Kasumi-1 (cell line): ENCODE measurements at regions not wholly inside any gene's neighbourhood (a gene's known extent, or its start where the extent isn't known, plus 50 kb on each side); places are given as distances from the start of the nearest gene placed in this dataset.

ENCODE experiments used
- DNase-seq, 2 experiments: peaks; one replicate each; lab custom pipeline; 2025; lab: John Stamatoyannopoulos, UW

DNA sequence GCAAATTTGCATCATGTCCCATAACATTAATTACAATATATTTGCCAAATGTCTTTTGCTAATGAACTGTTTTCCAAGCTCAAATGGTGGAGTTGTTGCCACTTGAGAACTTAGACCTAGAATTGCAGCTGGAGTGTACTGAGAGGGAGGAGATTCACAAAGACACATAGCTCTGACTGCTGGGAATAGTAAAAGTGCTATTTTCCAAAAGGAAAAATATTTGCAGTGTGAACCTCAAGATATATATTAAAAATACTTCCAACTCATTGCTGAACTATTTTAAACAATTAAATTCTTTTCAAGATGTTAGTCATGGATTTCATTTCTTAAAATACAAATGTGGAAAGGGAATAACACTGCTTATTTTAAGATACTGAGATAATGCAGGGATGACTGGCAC lies 666.8 kb upstream of the ARPP21 start:
- no peak for DNase-seq

DNA sequence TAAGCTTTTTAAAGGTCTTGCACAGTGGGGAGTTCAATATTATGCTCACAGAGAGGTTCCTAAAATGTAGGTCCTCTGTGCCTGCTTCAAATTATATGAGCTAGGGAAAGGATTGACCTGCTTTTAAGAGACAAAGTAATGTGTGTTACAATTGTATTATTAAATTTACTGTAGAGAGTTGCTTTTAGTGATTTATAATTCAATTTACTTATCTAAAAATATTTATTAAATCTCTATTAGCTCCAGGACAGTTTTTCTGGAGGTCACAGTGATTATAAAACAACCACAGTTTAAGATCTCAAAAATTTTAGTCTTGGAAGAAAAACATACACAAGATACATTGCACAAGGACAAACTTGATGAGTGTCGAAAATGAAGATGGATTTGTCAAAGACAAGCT lies 665.7 kb upstream of the ARPP21 start:
- DNase-seq: no peak

DNA sequence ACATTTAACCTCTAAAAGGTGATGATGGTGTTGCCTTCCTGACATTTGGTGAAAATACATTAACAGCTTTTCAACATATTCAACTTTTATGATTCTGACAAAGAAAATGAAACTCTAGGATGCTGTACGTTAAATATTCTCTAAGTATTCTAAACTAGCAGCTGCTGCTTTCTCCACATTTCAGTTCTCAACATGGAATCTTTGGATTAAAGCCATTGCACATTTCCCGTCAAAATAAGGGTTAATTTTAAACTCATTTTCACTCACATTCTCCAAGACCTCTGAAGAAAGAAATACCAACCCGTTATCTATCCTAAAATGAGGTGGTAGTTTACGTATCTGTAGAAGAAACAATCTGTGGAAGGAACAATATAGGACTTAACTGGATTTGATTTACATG lies 655.7 kb upstream of the ARPP21 start:
- DNase-seq: no peak

DNA sequence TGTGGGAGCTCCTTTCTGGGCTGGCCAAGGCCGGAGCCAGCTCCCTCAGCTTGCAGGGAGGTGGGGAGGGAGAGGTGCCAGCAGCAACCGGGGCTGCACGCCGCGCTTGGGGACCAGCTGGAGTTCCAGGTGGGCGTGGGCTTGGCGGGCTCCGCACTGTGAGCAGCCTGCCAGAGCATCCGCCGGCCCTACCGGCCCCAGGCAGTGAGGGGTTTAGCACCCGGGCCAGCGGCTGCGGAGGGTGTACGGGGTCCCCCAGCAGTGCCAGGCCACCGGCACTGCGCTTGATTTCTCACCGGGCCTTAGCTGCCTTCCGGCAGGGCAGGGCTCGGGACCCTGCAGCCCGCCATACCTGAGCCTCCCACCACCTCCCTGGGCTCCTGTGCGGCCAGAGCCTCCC lies 651.0 kb upstream of the ARPP21 start:
- DNase-seq: no peak

DNA sequence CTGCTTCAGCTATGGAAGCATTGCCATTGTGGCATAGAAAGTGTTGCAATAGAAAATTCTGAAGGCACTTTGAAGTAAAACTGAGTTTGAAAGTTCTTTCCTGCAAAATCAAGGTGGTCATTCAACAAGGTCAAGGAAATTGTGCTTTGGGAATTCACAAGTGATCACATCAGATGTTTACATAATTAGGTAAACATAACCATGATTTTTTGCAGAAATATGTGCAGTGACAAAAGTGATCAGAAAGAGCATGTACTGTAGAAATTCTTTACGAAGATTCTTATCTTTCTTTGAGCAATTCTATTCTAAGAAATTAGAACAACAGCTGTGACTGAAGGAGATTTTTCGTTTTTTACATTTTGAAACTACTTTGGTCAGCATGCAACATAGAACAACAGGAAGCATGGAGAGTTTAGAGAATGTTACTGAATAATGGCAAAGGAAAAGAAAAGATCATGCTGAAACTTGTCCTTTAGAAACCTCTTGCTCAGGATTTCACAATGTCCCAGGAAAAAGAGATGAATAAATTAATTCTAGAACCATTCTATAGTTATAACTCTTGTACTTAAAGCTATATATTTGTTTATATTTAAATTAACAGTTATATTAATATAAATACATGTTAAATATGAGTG lies 643.4 kb upstream of the ARPP21 start:
- no peak for DNase-seq

DNA sequence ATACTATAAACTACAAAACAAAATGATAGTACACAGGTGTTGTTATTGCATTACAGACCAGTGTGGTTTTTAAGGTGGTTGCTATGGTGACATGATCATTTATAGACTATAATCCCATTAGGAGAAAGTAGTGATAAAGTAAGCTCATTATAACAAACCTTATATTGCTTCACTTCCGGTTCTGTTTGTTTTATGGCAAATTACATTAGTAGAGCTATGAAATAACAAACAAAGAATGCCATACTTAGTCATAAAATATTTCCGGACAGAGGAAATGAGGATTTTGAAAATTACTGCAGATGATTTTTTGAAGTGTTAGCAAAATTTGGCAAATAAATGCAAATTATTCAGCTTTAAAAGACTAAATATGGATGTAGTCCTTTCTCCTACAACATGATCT lies 640.4 kb upstream of the ARPP21 start:
- no peak for DNase-seq

DNA sequence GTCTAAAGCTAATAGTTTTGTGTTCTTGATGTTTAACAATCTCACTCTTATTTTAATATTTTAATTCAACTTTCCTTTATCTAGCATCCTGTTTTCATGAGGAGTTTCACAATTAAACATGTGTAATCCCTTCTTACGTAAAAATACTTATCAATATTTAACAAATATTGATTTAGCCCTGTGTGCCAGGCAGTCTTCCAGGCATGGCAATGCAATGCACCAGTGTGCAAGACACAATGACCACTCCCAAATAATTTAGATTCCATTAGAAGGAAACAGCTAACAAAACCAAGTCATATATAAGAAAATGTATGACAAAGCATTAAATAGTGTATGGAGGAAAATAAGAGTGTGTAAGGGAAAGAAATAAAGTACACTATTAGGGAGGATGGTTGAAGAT lies 627.1 kb upstream of the ARPP21 start:
- no peak for DNase-seq

DNA sequence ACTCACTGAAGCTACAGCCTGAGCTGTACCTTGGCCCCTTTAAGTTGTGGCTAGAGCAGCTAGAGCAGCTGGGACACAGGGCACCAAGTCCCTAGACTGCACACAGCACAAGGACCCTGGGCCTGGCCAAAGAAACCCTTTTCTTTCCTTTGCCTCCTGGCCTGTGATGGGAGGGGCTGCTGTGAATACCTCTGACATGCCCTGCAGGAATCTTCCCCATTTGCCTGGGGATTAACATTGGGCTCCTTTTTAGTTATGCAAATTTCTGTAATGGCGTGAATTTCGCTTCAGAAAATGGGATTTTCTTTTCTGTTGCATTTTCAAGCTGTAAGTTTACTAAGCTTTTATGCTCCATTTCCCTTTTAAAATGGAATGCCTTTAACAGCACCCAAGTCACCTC lies 611.2 kb upstream of the ARPP21 start:
- DNase-seq: no peak

DNA sequence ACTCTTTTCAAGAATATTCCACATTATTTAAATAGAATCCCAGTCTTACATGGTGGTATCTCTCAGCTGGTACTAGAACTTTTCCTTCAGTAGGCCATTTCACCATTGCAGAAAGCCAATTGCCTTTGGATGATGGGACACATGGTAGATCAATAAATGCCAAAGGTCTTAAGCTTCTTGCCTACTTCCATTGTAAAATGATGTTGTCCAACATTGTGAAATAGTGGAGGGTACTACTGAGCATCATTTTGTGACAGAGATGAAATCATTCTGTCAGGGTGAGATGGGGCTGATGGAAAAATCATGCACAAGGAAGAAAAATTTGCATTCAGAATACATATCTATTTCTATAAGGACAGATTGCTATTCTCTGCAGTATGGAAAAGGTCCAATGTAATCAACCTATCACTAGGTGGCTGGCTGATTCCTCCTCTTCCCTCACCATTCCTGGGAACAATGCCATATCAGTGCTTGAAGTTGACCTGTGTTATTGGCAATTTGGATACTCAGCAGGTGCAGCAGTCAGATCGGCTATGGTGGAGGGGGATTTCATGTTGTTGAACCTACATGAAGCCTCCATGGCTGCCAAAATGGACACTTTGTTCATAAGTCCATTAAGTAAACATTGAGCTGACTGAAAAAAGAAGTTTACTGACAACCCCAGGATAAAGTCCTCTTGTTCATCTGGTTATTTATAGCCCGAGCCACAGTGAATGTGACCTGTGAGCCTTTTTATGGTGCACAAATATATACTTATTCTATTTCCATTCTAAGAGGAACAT lies 596.9 kb upstream of the ARPP21 start:
- no peak for DNase-seq

DNA sequence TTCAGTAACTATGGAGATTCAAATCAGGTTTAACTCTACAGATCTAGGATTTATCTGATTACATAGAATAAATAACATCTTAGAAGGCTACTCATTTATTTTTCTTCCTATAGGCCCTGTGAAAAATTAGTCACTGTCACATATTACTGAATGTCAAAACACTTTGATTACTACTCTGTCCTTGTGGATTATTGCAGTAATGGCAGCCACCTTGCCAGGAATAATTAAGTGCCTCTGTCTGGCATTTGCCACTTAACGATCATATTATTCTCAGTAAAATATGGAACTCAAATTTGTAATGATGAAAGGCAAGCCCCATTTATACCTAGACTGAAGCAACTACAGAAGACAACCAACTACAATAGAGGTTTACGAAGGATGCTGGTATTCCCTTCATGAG lies 596.3 kb upstream of the ARPP21 start:
- DNase-seq: no peak

DNA sequence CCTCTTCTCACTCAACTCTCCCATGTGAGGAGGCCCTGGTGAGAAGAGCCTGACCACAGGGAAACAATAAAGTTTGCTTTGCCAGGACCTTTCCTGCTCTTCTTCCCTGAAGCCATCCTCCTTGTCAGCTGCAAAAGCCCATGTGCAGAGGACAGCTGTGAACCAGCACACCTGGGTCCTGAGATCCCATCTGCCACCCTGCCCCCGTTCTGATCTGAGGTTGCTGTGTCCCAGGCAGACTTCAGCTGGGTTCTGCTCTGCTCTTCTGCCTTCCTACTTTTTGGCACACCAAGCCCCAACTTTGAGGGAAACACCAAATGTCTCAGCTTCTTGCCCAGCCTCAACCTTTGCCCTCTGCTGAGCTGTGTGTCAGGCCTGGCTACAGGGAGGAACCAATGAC lies 595.1 kb upstream of the ARPP21 start:
- no peak for DNase-seq

DNA sequence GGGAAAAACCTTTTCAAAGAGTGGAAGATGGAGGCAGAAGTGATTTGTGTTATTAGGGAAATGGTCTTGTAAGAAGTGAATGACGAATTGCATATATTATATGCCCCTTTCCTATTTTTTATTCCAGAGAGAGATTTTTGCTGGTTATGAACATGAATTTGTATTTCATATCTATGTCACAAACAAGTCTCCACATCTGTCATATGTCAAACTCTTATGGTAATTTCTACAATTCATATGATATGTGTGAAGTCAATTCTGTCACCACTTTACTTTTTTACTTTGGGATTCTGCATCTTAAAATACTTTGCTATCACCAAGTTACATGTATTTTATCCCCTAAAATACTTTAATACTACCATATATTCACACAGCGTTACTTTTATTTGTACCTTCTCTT lies 594.2 kb upstream of the ARPP21 start:
- no peak for DNase-seq

DNA sequence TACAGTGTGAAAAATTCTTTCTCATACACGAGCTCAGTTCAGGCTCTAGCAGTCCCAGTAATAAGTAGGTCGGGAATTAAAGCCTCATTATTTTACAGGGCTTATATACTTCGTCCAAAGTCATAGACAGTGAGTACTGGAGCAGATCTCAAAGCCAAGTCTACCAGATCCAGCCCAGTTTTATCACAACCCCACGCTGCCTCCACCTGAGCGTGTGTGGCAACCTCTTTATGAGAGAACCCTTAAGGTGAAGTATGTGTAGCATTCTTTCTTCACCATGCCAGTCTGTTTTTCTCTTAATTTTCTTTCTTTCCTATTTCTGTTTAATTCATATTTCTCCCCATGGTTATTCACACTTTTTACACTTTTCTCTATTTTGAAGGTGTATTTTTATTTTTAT lies 574.6 kb upstream of the ARPP21 start:
- no peak for DNase-seq

DNA sequence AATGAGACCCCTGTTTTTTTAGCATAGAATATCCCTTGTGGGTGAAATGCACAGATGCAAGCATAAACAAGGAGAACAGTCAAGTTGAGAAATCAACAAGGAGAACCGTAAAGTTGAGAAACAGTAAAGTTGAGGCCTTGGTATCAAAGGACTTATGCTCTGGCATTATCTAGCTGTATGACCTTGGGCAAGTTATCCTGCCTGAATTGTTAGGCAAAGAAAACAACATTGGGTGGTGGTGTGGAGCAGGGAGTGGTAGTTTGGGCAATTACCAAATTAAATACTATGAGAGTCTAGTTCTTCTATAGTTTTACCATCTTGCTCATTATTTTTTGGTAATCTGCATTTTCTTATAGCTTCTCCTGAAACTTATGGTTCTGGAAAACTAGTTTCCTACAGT lies 573.4 kb upstream of the ARPP21 start:
- no peak for DNase-seq

DNA sequence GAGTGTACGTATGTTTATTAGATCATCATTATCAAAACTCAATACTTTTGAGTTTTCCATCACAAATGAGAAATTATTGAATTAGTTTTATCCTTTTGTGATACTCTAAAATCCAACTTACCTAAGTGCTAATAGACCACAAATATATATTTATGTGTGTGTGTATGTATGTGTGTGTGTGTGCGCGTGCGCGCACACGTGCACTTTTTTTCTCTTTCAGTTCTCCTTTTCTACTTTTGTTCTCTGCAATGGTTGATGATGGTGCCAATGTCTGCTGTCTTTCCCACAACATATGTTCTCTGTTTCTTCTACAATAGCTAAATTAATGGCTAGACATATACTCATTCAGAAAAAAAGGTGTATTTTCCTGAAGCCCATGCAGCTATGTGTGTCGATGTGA lies 571.6 kb upstream of the ARPP21 start:
- DNase-seq: no peak

DNA sequence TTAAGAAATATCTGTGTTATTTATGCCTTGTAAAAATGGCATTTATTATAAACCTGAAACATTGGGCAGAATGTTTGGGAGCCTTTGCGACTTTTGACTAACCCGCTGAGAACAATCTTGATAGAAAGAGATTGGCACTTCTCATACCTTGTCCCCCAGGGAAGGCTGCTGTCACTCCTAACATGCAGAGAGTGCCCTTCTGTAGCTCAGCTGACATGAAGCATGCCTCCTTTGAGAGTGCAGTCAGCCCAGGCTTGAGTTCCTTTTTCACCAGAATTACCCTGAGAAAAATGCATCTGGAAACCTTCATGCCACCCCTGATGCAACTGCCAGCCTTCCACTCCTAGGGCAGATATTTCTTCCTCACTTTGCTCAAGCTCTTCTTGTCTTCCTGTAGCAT lies 569.2 kb upstream of the ARPP21 start:
- DNase-seq: no peak

DNA sequence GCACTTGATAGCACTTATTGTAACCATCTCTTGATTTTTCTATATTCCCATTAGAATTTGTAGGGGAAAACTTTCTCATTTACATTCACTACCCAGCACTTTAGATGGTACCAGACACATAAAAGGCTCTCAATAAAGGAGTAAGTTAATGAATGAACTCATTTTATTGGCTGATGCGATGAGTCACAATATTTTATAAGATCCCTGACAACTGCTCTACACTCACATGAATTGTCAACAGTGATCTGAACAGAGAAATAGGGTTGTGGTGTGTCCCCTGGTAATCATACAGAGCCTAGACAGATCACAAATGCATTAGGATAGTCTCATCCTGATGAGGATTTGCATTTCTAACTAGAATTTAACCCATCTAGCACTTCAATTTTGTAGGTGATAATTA lies 567.6 kb upstream of the ARPP21 start:
- no peak for DNase-seq

DNA sequence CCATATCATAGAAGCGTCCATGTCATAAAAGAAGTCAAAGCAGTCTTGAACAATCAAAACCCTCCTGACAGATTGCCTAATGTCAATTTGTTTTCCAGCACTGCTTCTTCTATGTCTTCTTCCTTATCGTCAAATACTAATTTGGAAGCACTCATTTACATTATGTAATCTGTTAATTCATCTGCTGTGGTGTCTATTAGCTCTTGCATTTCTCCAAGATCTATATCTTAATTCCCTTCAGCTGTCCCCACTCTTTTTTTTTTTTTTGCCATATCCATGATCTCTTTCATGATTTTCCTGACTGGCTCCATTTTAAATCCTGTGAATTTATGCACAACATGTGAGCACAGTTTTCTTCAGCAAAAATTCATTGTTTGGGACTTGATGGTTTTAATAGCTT lies 560.5 kb upstream of the ARPP21 start:
- no peak for DNase-seq

DNA sequence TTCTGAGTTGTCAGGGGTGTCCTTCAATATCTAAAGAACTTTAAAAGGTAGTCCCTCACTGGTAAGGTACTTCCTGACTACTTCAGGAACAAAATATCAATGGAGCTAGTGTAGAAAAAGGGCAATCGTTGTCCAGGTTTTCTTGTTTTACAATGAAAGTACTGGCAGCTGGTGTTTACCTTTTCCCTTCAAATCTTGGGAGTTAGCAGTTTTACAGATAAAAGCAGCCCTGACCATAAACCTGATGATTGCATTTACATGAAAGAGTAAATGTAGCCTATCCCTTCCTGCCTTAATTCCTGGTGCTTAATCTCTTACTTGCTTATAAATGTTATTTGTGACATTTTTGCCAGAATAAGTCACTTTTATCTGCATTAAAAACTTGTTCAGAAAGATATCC lies 559.9 kb upstream of the ARPP21 start:
- no peak for DNase-seq

DNA sequence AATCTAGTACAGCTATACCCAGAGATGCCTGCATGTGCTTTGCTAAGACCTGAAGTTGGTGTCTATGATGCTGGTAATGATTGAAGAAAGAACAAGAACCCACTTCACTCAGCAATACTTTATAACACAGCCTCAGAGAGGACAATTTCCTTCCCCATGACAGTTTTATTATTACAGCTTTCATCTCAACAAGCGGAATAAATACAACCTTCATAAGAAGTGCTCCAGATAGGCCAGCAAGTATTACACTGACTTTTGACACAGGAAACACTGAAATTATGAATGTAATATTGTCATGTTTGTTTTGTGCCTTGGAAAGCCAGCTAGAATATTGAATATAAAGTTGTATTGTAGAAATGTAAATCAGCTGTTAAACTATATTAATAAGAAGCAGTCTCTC lies 557.4 kb upstream of the ARPP21 start:
- no peak for DNase-seq

DNA sequence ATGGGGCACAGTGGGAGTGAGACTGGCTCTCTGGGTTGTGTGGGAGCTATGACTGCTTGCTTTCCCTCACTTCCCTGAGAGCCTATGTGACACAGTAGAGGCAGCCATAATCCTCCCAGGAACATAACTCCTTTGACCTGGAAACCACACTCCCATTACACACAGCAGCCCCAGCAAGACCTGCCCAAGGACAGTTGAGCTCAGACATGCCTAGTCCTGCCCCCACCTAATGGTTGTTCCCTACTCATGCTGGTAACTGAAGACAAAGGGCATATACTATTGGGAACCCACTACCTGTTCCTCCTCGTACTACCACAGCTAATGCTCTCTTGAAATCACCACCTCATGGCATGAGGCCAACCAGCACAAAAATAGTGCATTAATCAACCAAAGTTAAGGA lies 550.4 kb upstream of the ARPP21 start:
- no peak for DNase-seq

DNA sequence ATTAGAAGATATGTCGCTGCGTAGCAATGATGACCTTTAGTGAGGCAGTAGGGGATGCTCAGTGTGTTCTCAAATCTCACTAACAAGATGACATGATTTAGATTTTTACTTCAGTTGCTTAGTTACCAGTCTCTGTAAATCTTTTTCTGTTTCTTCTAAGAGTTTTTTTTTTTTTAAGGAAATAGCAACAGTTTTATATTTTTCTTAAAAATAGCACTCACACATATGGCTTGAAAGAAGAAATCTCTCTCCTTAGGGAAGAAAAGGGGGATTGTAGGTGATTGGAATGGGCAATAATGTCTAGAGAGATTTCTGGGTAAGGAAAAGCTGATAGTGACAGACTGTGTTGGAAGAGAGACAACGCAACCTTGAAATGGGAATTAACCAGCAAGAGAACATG lies 524.6 kb upstream of the ARPP21 start:
- no peak for DNase-seq

DNA sequence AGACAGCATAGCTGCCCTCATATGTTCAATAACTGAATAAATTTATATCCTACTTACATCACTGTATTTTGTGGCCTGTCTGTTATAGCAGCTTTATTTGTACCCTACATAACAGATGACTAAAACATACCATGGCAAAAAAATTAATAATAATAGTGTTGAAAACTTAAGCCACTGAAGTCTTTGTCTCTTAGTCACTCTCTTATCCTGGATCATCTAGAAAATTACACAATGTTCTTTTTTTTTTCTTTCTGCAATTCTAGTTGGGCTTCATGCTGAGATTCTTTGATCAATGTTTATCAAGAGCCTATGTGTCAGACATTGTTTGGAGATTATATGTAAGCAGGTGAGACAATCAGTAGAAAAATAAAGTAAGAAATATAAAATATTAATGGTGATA lies 519.3 kb upstream of the ARPP21 start:
- DNase-seq: no peak

DNA sequence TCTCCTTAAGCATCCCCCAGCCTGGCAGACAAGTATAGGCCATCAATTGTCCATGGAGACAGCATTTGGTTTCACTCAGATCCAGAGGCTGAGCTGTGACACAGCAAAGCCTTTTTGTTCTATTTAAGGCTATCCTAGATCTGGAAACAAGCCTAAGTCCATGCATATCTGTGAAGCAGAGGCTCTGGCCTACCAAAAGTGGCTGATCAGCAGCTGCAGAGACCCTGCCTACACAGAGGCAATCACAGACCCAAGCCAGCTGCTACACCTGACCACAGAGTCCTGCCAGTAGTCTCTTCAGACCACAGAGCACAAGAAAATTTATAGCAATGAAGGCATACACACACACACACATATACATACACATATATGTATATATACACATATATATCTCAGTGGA lies 501.7 kb upstream of the ARPP21 start:
- DNase-seq: no peak
